Neural crest cell (in vitro differentiated cells): ENCODE measurements at regions not wholly inside any gene's neighbourhood (a gene's known extent, or its start where the extent isn't known, plus 50 kb on each side); places are given as distances from the start of the nearest gene placed in this dataset.
"Not testable (repeated sequence)": the region's sequence is repeated elsewhere in the genome, so short reads cannot be mapped to it uniquely, and the experiment has no call there.

Experiments used
- DNase-seq: peaks from one replicate; pipeline ENCODE4 v3.0.0; 2021; ENCODE audit warnings: low read depth, mixed read lengths, low spot score
- H3K27ac Mint-ChIP-seq: one replicate; pipeline ENCODE4 v1.8.0; 2021; ENCODE audit warnings: mild to moderate bottlenecking, mixed read lengths; ENCODE audit not compliant: unreplicated experiment
- H3K27me3 Mint-ChIP-seq: 2 replicates; pipeline ENCODE4 v1.8.0; 2021; ENCODE audit warnings: low read depth, mild to moderate bottlenecking, mixed read lengths
- H3K36me3 Mint-ChIP-seq: 2 replicates; pipeline ENCODE4 v1.8.0; 2021; ENCODE audit warnings: low read depth, mild to moderate bottlenecking, mixed read lengths
- H3K4me1 Mint-ChIP-seq: 2 replicates; pipeline ENCODE4 v1.8.0; 2021; ENCODE audit warnings: mixed read lengths
- H3K4me3 Mint-ChIP-seq: one replicate; pipeline ENCODE4 v1.8.0; 2021; ENCODE audit warnings: mild to moderate bottlenecking, mixed read lengths
- H3K9me3 Mint-ChIP-seq: 2 replicates; pipeline ENCODE4 v1.8.0; 2021; ENCODE audit warnings: mixed read lengths
- TF ChIP-seq, protein P1 (sequence below): fragments of 200-600 bp; sonication (generic); conservative IDR thresholded peaks from 2 replicates; pipeline ENCODE4 v1.5.0; 2021; ENCODE audit warnings: antibody characterized with exemption, mild to moderate bottlenecking

DNA sequence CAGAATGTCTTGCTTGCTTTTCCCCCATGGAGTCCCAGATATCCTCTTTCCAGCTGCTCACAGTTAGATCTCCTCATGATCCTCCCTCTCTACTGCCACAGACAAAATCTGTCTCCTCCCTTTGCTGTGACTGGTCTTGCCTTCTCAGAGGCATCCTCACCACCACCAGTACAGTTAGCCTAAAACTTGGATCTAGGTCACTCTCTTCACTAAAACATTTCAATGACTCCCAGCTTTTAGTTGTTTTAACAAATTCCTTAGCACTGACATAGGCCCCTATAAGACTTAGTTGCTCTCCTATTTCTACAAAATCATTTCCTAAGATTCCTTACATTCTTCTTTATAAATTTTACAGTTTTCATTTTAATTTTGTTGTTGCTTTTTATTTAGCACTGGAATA lies 734.2 kb upstream of the CHAC2 start:
- Mint-ChIP-seq H3K9me3 (peaks cover 3% of the 10 kb centered on the region), H3K27ac (no peak overlapping the region), H3K4me3 (no peak overlapping the region), H3K4me1 (no peaks in the 10 kb centered on the region), H3K27me3 (no peaks in the 10 kb centered on the region), H3K36me3 (no peaks in the 10 kb centered on the region)
- no peak for DNase-seq
- TF ChIP-seq, protein P1, sequence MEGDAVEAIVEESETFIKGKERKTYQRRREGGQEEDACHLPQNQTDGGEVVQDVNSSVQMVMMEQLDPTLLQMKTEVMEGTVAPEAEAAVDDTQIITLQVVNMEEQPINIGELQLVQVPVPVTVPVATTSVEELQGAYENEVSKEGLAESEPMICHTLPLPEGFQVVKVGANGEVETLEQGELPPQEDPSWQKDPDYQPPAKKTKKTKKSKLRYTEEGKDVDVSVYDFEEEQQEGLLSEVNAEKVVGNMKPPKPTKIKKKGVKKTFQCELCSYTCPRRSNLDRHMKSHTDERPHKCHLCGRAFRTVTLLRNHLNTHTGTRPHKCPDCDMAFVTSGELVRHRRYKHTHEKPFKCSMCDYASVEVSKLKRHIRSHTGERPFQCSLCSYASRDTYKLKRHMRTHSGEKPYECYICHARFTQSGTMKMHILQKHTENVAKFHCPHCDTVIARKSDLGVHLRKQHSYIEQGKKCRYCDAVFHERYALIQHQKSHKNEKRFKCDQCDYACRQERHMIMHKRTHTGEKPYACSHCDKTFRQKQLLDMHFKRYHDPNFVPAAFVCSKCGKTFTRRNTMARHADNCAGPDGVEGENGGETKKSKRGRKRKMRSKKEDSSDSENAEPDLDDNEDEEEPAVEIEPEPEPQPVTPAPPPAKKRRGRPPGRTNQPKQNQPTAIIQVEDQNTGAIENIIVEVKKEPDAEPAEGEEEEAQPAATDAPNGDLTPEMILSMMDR, result no peak

DNA sequence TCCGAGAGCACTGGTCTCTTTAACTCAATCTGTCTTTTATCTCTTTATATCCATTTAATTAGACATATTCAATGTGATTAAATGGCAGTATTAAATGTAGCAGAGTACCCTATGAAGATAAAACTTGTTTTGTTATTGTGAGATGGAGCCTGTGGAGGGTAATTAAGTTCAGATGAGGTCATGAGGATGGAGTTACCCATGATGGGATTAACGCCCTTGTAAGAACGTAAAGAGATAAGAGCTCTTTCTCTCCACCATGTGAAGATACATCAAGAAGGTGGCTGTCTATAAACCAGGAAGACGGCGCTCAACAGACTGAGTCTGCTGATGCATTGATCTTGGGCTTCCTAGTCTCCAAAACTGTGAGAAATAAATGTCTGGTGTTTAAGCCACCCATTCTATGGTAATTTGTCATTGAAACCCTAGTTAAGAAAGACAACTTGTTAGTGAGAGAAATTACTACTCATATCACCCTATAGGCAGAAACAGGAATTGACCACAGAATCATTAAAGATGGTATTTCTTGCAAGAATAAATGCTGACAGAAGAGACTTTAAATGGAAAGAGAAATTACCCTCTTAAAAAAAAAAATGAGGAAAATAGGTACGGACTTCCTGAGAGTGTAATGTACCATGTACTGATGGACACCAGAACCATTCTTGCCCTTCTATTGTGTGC lies 738.7 kb upstream of the CHAC2 start:
- H3K27ac Mint-ChIP-seq, result no peak overlapping the region
- TF ChIP-seq, protein P1, result no peak
- H3K27me3 Mint-ChIP-seq, result no peaks in the 10 kb centered on the region
- H3K9me3 Mint-ChIP-seq, result peaks cover 3% of the 10 kb centered on the region
- DNase-seq, result no peak
- H3K4me3 Mint-ChIP-seq, result no peak overlapping the region
- H3K36me3 Mint-ChIP-seq, result no peaks in the 10 kb centered on the region
- no peaks in the 10 kb centered on the region for H3K4me1 Mint-ChIP-seq

DNA sequence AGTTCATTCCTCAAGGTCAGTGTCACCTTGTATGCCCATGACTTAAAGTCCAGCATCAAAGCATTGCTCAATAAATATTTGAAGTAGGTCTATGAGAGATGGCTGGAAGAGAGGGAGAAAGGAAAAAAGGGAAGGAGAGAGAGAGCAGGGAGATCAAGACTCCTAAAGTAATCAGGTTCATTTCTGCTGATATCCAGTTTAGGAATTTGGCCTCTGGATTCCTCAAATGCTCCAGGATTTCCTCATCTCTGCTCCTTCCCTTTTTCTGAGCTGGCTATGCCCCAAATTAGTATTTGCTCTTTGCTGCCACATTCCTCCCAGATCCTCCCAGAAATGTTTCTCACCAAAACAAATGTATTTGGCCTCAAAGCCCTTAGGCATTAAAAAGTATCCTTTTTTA lies 739.4 kb upstream of the CHAC2 start:
- H3K4me1 Mint-ChIP-seq, result no peaks in the 10 kb centered on the region
- no peak overlapping the region for H3K27ac Mint-ChIP-seq
- no peaks in the 10 kb centered on the region for H3K27me3 Mint-ChIP-seq
- H3K36me3 Mint-ChIP-seq, result no peaks in the 10 kb centered on the region
- DNase-seq, result no peak
- H3K9me3 Mint-ChIP-seq, result peaks cover 3% of the 10 kb centered on the region
- TF ChIP-seq, protein P1, result no peak
- no peak overlapping the region for H3K4me3 Mint-ChIP-seq

DNA sequence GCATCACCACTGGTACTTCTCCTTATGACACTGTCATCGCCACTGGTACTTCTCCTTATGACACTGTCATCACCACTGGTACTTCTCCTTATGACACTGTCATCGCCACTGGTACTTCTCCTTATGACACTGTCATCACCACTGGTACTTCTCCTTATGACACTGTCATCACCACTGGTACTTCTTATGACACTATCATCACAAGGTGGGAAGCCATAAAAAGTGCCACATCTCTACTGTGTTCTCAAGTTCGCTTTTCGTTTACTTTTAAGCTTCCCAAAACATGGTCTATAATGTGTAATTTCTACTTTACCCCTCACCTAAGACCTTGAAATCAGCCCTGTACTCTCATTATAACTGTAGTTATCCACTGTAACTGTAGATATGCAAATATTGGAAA lies 745.4 kb upstream of the CHAC2 start:
- not testable (repeated sequence) for H3K36me3 Mint-ChIP-seq, H3K27me3 Mint-ChIP-seq

DNA sequence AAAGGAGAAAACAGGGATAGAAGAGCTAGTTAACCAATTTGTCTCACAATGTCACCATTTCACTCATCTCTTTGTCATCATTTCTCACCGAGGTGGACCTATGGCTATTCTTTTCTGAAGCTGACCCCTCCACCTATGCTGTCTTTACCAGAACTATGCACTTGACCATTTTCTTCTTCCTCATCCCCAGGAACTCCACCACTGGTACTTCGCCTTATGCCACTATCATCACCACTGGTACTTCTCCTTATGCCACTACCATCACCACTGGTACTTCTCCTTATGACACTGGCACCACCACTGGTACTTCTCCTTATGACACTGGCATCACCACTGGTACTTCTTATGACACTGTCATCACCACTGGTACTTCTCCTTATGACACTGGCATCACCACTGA lies 745.8 kb upstream of the CHAC2 start:
- TF ChIP-seq, protein P1, result no peak
- Mint-ChIP-seq H3K4me1 (no peaks in the 10 kb centered on the region), H3K36me3 (no peaks in the 10 kb centered on the region), H3K27me3 (no peaks in the 10 kb centered on the region), H3K4me3 (no peak overlapping the region), H3K9me3 (no peaks in the 10 kb centered on the region), H3K27ac (no peak overlapping the region)
- no peak for DNase-seq

More for the DNA sequence above, 745.4 kb upstream of the CHAC2 start:
- H3K27ac Mint-ChIP-seq, H3K4me1 Mint-ChIP-seq, H3K4me3 Mint-ChIP-seq, H3K9me3 Mint-ChIP-seq, DNase-seq: not testable (repeated sequence)

DNA sequence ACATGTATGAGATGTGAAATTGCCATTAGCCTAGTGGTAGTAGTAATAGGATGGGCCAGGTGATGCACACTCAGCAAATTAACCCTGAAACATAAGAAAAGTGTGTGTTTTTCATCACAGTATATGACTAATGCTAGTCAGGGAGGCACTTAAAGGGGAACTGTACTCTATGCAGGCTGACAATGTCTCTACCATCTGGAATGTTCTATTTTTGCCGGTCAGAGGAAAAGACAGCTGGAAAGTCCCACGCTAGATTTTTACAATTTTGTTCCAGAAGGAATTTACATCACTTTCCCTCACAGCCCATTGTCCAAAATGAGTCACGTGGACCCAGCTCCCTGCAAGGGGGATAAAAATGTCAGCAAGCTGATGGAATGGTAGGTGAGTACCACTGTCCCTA lies 746.3 kb upstream of the CHAC2 start:
- Mint-ChIP-seq H3K27me3 (no peaks in the 10 kb centered on the region), H3K4me3 (no peak overlapping the region), H3K36me3 (no peaks in the 10 kb centered on the region), H3K9me3 (no peaks in the 10 kb centered on the region), H3K4me1 (no peaks in the 10 kb centered on the region), H3K27ac (no peak overlapping the region)
- TF ChIP-seq, protein P1, result no peak
- no peak for DNase-seq
